ENCODE measurements at regions not wholly inside any gene's neighbourhood (a gene's known extent, or its start where the extent isn't known, plus 50 kb on each side); places are given as distances from the start of the nearest gene placed in this dataset.

- dilution Hi-C loops (cut with HindIII; ENCODE audit: low sequenced_read_pairs, unreplicated experiment), result no loop called here
- H2BK120ac ChIP-seq (ENCODE audit: low read depth, low read length), result no peak overlapping the region
Measured at GRCh38 chr7:153433223-153433622, 619.0 kb upstream of the DPP6 start.

More at GRCh38 chr7:153433223-153433622, 619.0 kb upstream of the DPP6 start:
- ATAC-seq (ENCODE audit: low read depth) (no peak), DNase-seq (no peak)
- no peak overlapping the region for H2AK5ac ChIP-seq (ENCODE audit: low read depth, low read length)
- no peak overlapping the region for H3K4ac ChIP-seq (ENCODE audit: low read depth, low read length)
- H2AK9ac ChIP-seq (replicated peaks; ENCODE audit: low read depth, low read length, poor library complexity), result no peak overlapping the region
- ChIA-PET CTCF (no interaction called here), POLR2A (ENCODE audit: unreplicated experiment) (no interaction called here)
- H4K8ac ChIP-seq (ENCODE audit: low read depth in 2 of 2, low read length in 2 of 2), result no peak overlapping the region
- no peak overlapping the region for H3K27ac ChIP-seq (ENCODE audit: insufficient read depth, low read length)
- H4K5ac ChIP-seq (ENCODE audit: low read depth, low read length), result no peak overlapping the region
- no peak overlapping the region for H3K4me2 ChIP-seq (ENCODE audit: low read depth, low read length)
- no peak overlapping the region for H2BK5ac ChIP-seq (ENCODE audit: low read depth, low read length, poor library complexity, severe bottlenecking)
- no peaks in the 10 kb centered on the region for H3K27me3 ChIP-seq (ENCODE audit: control insufficient read depth, insufficient read depth, low read length)
- no peaks in the 10 kb centered on the region for H4K20me1 ChIP-seq (ENCODE audit: insufficient read depth, low read length)
- no peaks in the 10 kb centered on the region for H3K4me1 ChIP-seq (ENCODE audit: control insufficient read depth, insufficient read depth, low read length)
- H3K9ac ChIP-seq (ENCODE audit: low read depth, low read length), result no peak overlapping the region
- no TSS peak for BruUV-seq (replicated peaks)
- H3K14ac ChIP-seq (replicated peaks; ENCODE audit: low read depth, low read length), result no peak overlapping the region
- H2BK15ac ChIP-seq (ENCODE audit: low read depth, low read length), result no peak overlapping the region
- H3K4me3 ChIP-seq (ENCODE audit: insufficient read depth, low read depth, low read length), result no peak overlapping the region
- intact Hi-C loops (cut with micrococcal nuclease) (no loop called here), in situ Hi-C loops (cut with MboI; ENCODE audit: low sequenced_read_pairs) (no loop called here)
- H3K9me3 ChIP-seq (ENCODE audit: control insufficient read depth, insufficient read depth, low read length), result peaks cover 19% of the 10 kb centered on the region
- no CpG with 5 or more reads among the region's 8 CpGs for WGBS, 2 experiments (ENCODE audit: extremely low coverage in 2 of 2, insufficient read length in 1 of 2)
- no peaks in the 10 kb centered on the region for H3K9me1 ChIP-seq (ENCODE audit: insufficient read depth, low read length)
- H2BK20ac ChIP-seq (ENCODE audit: low read depth, low read length), result no peak overlapping the region
- no peak overlapping the region for H3K23ac ChIP-seq (ENCODE audit: low read depth, low read length)
- no peaks in the 10 kb centered on the region for H3K36me3 ChIP-seq (ENCODE audit: control insufficient read depth, insufficient read depth, low read length)
- H4K91ac ChIP-seq (ENCODE audit: insufficient read depth, low read depth, low read length), result no peak overlapping the region
- no peak overlapping the region for H3K56ac ChIP-seq (ENCODE audit: extremely low read depth, insufficient read depth, low read length)
- no peak overlapping the region for H3K18ac ChIP-seq (ENCODE audit: low read depth, low read length)
- no peaks in the 10 kb centered on the region for H3K79me1 ChIP-seq (ENCODE audit: low read depth in 1 of 2, low read length in 2 of 2)
- no peak overlapping the region for H2AFZ ChIP-seq (replicated peaks; ENCODE audit: low read length, poor library complexity)
- no peak for TF ChIP-seq CEBPB (IDR thresholded peaks at IDR 0.05; ENCODE audit: low read depth, low read length)
- no peak for TF ChIP-seq MAFK (IDR thresholded peaks at IDR 0.05; ENCODE audit: low read depth, low read length)
- no peak for TF ChIP-seq FOS (IDR thresholded peaks at IDR 0.05; ENCODE audit: low read depth, low read length)
- TF ChIP-seq CHD1 (IDR thresholded peaks at IDR 0.05; ENCODE audit: low read depth, low read length), result no peak
- TF ChIP-seq NFE2L2 (IDR thresholded peaks at IDR 0.05; ENCODE audit: low read depth, low read length), result no peak
- no peak for TF ChIP-seq USF2 (IDR thresholded peaks at IDR 0.05; ENCODE audit: low read depth, low read length)
- TF ChIP-seq SMC3 (IDR thresholded peaks at IDR 0.05; ENCODE audit: low read depth, low read length), result no peak
- no peak for TF ChIP-seq MXI1 (IDR thresholded peaks at IDR 0.05; ENCODE audit: borderline replicate concordance, low read depth, low read length)
- TF ChIP-seq POLR2A (IDR thresholded peaks at IDR 0.05; ENCODE audit: low read depth, low read length), result no peak
- TF ChIP-seq RFX5 (IDR thresholded peaks at IDR 0.05; ENCODE audit: low read depth, low read length), result no peak
- TF ChIP-seq MAZ (IDR thresholded peaks at IDR 0.05; ENCODE audit: borderline replicate concordance, low read depth, low read length), result no peak
- no peak for TF ChIP-seq RCOR1 (IDR thresholded peaks at IDR 0.05; ENCODE audit: insufficient replicate concordance, low read length)
- no peak for TF ChIP-seq CTCF (conservative IDR thresholded peaks at IDR 0.05; ENCODE audit: low read depth, low read length)
- no peak for TF ChIP-seq BHLHE40 (IDR thresholded peaks at IDR 0.05; ENCODE audit: low read depth, low read length)
- TF ChIP-seq ELK1 (IDR thresholded peaks at IDR 0.05; ENCODE audit: borderline replicate concordance, low read depth, low read length), result no peak
- TF ChIP-seq RAD21 (IDR thresholded peaks at IDR 0.05; ENCODE audit: low read length), result no peak
